ENCODE measurements at regions not wholly inside any gene's neighbourhood (a gene's known extent, or its start where the extent isn't known, plus 50 kb on each side); places are given as distances from the start of the nearest gene placed in this dataset.

DNA sequence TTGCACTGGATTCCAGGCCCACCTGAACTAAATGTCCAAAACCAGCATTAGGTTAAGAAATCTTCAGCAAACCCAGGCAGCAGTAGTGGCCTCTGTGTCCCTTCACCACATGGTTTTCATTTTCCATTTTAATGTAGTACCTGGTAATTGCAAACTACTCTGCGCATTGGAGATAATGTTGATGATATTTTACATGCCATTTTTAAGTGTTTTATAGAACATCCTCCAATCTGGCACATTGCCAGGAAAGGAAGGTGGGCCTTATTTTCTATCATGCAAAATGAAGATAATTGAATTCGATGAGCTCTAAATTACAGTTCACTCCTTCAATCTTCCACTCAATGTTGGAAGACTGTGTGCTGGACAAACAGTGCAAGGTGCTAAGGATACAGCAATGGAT lies 89.5 kb downstream of the ZC3H11B start:
- no peak for DNase-seq

DNA sequence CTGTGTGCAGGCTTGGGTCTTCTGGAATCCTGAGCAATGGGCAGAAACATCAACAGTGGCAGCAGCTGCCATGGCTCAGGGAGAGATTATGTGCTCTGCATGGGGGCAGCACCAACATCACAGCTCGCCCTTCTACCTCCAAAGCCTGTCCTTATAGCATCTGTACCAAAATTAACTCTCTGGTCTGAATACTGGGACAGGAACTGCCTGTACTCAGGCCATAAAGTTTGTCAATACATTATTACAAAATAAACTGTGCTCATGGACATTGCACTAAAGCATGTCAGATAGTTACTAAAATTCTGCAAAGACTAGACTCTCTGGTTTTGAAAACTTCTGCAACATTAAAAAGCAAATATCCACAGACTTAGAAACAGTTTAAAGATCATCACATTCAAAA lies 91.6 kb downstream of the ZC3H11B start:
- no peak for DNase-seq

DNA sequence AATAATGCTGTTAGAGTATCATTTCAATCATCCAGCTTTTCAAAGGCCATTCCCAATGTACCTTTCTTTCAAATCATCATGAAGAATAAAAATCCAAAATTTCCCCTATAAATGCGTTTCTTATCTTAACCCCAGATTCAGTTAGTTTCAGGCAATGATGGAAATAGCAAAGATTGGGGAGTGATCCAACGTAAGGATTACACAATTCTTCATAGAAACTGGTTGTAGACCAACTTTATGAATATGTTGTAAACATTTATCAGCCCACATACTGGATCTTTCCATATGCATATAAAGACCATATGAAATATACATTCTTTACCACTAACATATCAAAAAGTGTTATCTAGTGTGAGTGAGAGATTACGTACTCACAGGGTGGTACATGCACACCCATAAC lies 92.7 kb downstream of the ZC3H11B start:
- no peak for DNase-seq

DNA sequence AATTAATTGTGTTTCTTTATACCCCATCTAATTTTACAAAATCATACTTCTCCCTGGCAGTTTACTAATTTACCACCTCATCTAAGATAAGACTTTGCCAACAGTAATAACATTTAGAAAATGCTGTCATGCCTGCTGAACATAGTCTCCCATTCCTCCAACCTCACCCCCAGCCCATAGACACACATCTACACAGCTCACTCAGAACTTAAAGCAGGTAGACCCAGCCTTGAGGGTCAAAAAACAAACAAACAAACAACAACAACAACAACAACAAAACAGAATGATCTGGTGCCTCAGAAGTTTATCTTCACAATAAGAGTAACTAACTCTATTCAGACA lies 94.0 kb downstream of the ZC3H11B start:
- no peak for DNase-seq

DNA sequence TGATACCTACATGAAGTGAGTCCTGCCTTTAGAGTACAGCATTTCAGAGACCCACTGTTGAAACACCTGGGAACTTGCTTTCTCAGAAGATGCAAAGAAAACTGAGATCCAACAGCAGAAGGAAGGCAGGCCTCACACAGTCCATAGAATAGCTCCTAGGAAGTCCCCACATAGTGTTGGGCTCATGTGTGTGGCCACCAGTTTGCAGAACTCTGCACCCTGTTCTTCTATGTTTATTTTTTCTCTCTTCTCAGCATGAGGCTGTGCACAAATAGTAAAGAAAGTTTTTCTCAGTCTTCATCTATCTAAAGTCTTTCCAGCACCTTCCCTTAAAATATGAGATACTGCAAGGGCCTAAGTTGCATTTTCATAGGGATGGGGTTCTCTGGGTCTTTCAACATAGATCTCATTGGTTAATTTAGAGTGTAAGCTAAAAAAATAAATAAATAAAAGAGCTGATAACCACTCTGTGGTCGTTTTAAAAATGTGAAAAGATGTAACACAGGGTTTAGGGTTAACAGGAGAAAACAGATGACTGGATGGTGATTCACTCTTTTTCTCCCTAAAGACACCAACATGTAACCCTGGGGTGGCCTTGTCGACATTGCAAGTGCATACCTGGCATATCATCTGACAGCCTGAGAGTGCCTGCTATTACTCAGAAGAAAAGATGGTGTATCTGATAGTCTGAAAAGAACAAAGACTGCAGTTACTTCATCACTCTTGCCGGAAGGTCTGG lies 94.6 kb downstream of the ZC3H11B start:
- no peak for DNase-seq

DNA sequence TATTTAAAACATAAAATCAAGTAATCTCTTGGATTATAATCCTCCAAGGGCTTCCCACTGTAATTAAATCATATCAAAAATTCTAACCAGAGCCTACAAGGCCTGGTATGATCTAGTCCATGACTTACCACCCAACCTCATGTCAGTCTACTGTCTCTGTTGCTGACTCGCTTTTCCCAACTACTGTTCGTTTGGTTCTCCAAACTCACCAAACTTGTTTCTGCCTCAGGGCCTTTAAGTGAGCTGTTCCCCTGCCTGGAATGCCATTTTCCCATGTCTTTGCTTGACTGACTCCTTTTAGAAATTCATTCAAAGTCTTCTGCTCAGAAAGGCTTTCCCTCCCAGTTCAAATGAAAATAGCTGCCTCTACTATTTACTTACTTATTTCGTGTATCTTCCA lies 95.9 kb downstream of the ZC3H11B start:
- no peak for DNase-seq

DNA sequence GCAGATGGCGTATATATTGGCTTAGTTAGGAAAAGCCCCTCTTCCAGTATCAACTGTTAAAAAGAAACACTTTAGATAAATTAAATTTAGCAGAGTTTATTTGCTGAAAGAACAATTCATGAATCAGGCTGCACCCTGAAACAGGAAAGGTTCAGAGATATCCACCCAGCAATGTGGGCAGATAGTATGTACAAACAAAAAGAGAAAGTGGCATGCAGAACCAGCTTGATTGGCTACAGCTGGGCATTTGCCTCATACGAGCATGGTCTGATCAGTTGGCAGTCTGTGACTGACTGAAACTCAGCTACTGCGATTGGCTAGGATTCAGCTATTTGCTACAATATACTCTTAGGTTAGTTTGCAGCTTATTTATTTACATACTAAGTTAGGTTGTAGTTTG lies 98.2 kb downstream of the ZC3H11B start:
- no peak for DNase-seq

DNA sequence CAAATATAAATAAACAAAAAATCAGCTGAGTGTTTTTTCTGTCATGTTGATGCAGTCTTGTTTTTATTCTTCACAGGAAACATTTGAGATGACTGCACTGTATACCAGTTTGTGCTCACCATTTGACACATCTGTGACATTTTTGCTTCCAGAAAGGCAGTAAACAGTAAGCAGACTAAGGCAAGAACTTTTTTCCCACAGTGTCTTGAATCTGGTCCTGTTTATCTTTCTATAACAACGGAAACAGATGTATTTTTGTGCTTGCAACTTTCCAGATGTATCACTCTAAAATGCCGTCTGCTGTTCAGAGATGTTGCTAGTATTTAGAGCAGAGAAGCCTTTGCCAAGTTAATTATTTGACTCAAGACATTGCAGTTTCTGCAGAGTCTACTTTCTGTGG lies 105.5 kb downstream of the ZC3H11B start:
- DNase-seq = no peak

DNA sequence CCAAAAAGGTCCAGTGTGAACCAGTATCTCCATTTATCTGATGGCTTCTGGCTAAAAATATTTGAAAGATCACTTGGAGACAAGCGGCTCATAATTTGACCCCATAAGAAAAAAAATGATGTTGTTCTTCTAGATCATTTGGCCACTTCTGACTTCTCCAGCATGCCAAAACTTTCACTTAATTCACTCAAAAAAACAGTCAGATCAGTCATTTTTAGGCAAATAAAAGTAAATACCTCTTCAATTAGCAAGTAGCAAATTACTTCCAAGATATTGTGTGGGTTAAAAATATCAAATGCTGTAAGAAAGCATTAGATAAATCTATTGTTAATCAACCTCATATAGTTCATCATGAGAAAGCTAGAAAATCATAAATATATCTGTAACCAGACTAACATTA lies 106.0 kb downstream of the ZC3H11B start:
- DNase-seq = no peak

DNA sequence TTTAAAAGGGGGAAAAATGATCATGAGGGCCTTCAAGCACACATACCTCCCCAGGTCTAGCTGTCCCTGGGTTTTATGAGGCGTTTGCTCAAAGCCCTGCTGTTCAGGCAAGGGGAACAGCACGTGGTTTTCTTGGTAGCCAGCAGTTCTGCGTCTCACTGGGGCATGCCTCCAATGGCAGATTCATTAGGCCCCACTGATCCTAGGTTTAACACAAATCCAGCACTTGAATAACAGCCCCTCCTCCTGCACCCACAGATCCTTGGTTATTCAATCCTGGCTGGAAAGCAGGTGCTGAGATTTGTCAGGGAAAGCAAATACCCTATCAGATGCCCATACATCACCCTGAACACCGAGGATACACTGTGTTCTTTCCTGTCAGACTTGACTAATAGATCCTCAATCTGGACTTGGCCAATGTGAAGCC lies 106.4 kb downstream of the ZC3H11B start:
- DNase-seq = no peak

DNA sequence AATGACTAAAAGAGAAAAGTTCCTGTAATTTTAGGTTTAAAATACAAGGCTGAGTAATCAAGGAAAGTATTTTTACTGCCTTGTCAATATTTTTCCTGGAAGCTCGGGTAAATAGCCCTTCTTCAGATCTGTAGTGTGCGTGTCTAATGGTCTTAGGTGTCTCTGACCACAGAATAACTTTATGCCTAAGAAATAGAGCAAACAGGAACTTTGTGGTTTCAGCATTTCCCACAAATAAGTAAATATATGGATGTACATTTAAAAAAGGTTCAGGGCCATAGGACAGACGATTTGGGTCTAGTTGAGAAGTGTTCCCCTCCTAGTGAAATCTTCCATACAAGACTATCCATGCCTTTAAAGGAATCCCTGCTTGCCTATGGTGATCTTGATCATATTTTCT lies 107.0 kb downstream of the ZC3H11B start:
- DNase-seq = no peak

DNA sequence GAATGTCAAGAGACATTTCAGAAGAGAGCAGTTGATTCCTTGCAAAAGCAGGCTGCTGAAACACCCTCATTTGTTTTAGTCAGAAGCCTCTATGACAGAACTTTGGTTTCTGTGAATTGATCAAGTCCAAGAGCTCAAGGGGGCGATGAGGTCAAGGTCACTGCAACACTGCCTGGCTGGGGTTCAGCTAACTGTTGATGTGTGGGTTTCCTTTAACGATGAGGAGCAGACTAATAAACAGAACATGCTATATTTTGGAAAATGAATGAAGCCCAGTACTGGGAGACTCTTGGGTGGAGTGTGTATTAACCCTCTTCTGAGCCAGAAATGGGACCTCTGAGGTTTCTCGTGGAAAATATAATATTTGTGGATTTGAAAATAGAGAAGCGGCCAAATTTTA lies 109.3 kb downstream of the ZC3H11B start:
- no peak for DNase-seq

DNA sequence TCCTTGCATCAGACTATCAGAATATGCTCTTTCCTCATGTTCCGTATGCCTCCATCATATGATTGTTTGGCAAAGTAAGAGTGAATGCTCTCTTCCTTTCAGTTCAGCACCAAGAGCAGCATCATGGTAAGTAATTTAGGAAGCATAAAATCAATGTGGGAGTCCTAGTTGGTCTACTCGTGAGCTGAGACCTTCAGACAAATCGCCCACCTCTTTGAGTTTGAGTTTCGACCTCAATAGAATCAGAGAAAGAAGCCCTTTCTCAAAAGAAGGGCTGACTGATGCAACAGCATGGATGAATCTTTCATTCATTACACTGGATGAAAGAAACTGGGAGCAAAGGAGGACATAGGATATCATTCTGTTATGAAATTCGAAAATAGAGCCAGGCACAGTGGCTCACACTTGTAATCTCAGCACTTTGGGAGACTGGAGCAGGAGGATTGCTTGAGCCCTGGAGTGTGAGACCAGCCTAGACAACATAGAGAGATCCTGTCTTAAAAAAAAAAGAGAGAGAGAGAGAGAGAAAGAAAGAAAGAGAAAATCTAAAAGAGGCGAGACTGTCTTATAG lies 112.5 kb downstream of the ZC3H11B start:
- DNase-seq = no peak

DNA sequence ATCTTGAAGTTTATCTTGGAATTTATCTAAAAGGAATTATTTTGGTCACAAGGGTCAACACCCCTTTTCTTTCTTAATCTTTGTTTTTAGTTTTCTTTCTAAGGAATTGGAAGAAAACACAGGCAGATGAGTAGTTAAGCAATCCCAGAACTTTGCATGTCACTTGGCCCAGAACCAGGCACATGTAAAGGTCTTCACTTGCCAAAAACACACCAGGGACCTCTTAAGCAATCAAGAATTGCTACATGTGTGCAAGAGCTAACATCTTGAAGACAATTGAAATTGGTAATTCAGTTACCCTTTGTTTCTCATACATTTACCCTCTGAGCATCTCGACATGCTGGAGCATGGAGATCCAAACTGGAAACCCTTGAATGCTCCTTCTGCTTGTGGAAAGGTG lies 114.2 kb downstream of the ZC3H11B start:
- DNase-seq = no peak

DNA sequence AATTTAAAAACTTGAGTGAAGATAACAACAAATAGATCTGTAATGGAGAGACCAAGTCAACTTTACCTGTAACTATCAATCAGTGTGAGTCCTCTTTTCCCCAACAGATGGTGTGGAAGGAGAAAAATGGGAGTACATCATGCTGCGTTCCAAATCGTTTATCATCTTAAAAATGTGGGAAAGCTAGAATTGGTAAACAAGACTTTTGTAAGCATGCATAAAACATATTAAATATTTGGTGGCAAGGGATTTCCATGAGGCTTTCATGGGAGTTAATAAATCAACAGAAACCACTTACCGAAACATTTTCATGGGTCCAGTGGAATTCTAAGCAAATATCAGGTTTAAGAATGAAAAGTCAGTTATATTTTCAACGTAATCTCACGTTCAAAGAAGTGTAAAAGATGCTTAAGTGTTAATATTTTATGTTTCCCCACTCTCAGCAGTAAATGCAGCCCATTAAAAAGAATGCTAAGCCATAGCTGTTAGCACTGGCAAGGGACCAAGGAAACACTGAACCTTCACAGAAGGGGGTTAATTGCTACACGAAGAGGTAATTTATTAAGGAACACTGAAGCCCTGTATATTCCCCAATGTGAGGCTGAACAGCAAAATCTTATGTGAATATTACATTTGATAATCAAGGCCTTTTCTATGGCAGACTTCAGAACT lies 117.0 kb downstream of the ZC3H11B start:
- DNase-seq = no peak

DNA sequence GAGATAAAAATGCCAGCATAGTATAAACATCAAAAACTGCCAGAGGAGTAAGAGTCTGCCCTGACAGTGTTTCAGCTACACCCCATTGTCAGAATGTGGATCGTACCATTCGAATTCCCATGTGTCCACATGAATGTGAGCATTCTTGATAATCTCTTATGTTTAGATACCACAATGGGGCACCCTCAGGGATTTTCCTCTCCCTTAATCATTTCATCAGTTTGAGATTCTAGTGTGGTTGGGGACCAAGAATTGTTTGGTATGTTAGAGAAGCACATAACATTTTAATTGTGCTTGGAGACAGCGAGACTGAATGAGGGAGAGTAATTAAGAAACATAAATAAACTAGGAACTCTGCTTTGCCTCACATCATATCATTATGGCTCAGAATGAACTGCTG lies 120.2 kb downstream of the ZC3H11B start:
- DNase-seq = no peak

DNA sequence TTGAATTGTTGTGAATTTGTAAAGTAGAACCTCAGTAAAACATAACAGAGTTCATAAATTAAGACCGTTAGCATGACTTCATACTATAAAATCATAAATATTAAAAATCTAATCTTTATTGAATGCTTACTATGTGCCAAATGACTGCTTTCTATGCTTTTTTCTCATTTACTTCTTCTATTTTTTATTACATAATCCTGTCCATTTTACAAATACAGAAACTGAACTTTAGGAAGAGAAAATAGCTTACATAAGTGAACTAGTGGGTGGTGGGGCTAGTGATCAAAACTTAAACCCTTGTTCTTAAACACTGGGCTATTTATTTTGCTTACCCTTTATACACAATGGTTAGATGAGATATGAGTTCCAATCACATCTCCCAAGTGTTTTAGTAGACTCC lies 122.3 kb downstream of the ZC3H11B start:
- DNase-seq = no peak

DNA sequence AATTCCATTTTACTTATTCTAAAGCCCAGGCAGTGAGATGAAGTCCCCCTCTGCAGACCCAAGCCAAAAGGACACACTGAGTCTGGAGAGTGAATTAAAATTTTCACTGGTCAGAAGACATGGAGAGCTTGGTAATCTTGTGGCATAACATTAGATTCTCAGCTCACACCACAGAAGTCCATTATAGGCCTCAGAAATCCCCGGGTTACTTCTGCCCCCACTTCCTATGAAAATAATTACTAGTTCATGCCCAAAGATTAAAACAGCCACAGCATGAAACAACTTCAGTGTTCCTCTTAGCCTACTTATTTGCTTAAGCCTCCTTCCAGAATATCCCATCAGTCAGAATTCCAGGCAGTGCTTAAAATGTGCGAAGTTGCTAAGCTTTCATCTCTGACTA lies 123.3 kb downstream of the ZC3H11B start:
- DNase-seq = no peak

DNA sequence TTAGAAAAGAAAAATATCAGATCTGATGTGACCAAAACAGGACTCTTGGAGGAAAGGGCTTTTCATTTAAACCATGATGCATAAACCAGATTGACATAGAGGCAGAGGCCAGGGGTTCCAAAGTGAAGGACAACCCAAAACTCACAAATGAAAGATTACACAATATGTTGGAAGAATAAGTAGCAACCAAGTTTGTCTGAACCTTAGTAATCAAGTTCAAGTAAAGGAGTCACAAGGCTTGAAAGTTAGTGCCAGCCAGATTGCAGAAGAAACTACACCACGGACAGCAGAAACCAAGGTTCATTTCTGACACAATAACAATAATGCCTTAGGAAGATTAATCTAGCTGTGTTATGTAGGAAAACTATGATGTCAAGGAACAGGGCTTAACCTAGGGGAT lies 124.6 kb downstream of the ZC3H11B start:
- DNase-seq = no peak

DNA sequence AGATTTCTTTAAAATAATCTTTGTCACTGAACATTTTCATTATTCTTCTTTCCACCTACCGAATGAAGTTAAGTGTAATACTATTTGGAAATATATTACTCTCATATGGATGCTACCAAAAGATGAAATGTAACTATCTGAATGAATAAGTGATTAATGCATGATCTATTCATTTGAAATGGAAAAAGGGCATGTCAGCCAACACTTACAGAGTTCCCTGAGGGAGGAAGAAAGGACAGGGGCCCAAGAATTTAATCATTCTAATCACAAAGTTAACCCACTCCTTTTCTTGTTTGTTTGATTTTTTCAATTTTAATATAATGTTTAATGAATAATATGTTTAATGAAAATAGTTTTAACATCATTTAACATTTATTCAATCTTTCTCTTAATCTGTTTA lies 129.4 kb downstream of the ZC3H11B start:
- no peak for DNase-seq

DNA sequence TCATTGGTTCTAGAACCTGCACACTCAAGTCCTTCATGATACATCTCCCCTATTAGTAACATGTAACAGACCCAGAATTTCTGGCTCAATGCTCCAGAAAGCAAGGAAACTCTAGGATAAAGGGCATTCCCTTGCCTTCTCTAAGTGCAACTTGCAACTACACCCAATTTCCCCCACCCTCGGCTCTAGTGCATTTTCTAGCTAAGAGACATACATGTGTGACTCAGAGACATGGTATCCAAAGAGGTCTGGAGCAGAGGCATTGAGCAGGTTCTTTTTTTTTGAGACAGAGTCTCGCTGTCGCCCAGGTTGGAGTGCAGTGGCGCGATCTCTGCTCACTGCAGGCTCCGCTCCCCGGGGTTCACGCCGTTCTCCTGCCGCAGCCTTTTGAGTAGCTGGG lies 132.9 kb downstream of the ZC3H11B start:
- DNase-seq = no peak

DNA sequence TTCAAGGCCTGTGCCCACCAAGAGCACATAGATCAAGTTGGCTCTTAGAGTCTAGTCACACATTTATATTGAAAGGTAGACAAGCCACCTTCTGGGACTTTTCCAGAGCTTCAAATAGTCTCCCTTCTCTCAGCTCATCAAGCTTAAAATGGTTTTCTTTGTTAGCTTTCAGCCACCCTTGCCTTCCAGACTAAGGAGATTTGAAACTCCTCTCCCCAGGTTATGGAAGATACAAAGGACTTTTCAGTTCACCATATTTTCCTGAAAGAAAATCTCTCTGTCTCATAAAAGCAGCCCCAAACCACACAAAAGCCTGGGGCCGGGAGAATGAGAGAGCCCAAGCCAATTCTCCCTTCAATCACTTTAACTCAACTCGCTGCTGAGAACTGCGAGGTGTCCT lies 134.1 kb downstream of the ZC3H11B start:
- DNase-seq = no peak

DNA sequence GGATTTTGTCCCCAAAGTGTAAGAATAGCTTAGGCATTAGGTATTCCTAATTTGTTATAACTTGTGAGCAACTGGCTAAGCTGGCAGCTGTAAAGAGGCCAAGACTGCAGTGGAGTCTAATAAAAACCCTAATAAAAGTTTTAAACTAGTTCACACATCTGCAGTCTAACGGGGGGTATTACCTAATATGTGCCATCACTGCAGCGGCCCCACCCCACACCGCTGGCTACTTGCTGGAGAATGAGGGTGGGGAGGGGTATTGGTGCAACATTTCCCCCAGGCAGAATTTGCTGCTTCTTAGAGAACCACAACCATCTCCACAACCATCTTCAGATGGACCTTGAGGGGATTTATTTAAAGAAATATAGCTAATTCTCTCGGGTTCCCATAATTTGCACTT lies 135.0 kb downstream of the ZC3H11B start:
- DNase-seq = no peak

Data from amygdala (tissue), 56 donors.